K562 (cell line): ENCODE measurements at regions not wholly inside any gene's neighbourhood (a gene's known extent, or its start where the extent isn't known, plus 50 kb on each side); places are given as distances from the start of the nearest gene placed in this dataset.

Experiments
- ATAC-seq: fragments of 200-7000 bp; cut with Tn5 transposase; 3 replicates; pipeline ENCODE4 v1.9.1; 2020; ENCODE audit warnings: moderate library complexity
- BruUV-seq: library from RNA; stranded (reverse); fragments of 400-500 nt; replicated peaks from 2 replicates; lab custom pipeline; 2021; lab: Mats Ljungman, UMichigan
- CTCF ChIA-PET: fragments of 300-600 bp; formaldehyde crosslinking; extraction: SDS; loops from one replicate; lab custom pipeline; 2021; ENCODE audit warnings: low intra/inter-chr PET ratio; lab: Yijun Ruan, JAX
- POLR2A ChIA-PET: fragments of 300-600, 350-650 bp; sonication (Branson Sonifier 250); formaldehyde crosslinking; extraction: SDS; loops from one replicate; lab custom pipeline; 2021; ENCODE audit warnings: antibody characterized with exemption, inconsistent platforms; lab: Yijun Ruan, JAX
- DNase-seq, 4 experiments: peaks; one replicate each; pipeline versions ENCODE4 v3.0.0 to v3.0.0-alpha.2; 2011 to 2018; ENCODE audit warnings: low spot score in 3 of 4, mixed read lengths in 3 of 4; ENCODE audit errors: extremely low read depth in 1 of 4
- FAIRE-seq: peaks from 2 replicates; lab custom pipeline; 2011; peaks lifted over from hg19 to GRCh38; lab: Jason Lieb, UNC
- H2AFZ ChIP-seq: 2 replicates; pipeline ENCODE4 v1.6.0; 2011; ENCODE audit warnings: low read depth, low read length, control low read depth, inconsistent platforms
- H3K27ac ChIP-seq: fragments of 200-600 bp; 3 replicates; pipeline ENCODE4 v1.8.0; 2011; ENCODE audit warnings: low read depth, mild to moderate bottlenecking, control low read depth, inconsistent platforms, low read length, moderate library complexity, mixed read lengths; ENCODE audit errors: extremely low read depth
- H3K27me3 ChIP-seq, 2 experiments: fragments of 300-600 bp in 1 of 2; 2 replicates in 1 of 2; 3 replicates in 1 of 2; pipeline versions ENCODE4 v1.6.0 to v1.8.0; 2011; ENCODE audit warnings: inconsistent platforms in 2 of 2, low read length in 2 of 2, mild to moderate bottlenecking in 1 of 2, mixed read lengths in 1 of 2, moderate library complexity in 1 of 2; ENCODE audit not compliant: control insufficient read depth in 2 of 2, insufficient read depth in 2 of 2
- H3K36me3 ChIP-seq: fragments of 300-600 bp; 3 replicates; pipeline ENCODE4 v1.8.0; 2011; ENCODE audit warnings: mild to moderate bottlenecking, low read length, inconsistent platforms; ENCODE audit not compliant: control insufficient read depth, insufficient read depth
- H3K4me1 ChIP-seq, 2 experiments: fragments of 200-600 bp in 1 of 2; replicated peaks in 1 of 2; 2 replicates in 1 of 2; 3 replicates in 1 of 2; pipeline versions ENCODE4 v1.5.1 to v1.8.0; 2011; ENCODE audit warnings: inconsistent platforms in 2 of 2, low read length in 2 of 2, mild to moderate bottlenecking in 1 of 2, mixed read lengths in 1 of 2, moderate library complexity in 1 of 2; ENCODE audit not compliant: control insufficient read depth in 2 of 2, insufficient read depth in 2 of 2
- H3K4me2 ChIP-seq: 2 replicates; pipeline ENCODE4 v1.6.1; 2011; ENCODE audit warnings: low read length, control low read depth, inconsistent platforms, mixed read lengths; ENCODE audit not compliant: insufficient read depth
- H3K4me3 ChIP-seq: fragments of 200-600 bp; sonication (generic), shearing (Covaris generic); 2 replicates; pipeline ENCODE4 v1.5.1; 2016; ENCODE audit warnings: control low read depth, inconsistent platforms
- H3K79me2 ChIP-seq: fragments of 200-600 bp; 3 replicates; pipeline ENCODE4 v1.8.0; 2011; ENCODE audit warnings: low read length, inconsistent platforms; ENCODE audit not compliant: control insufficient read depth, insufficient read depth
- H3K9ac ChIP-seq, 2 experiments: 2 replicates each; pipeline versions ENCODE4 v1.6.0 to v1.6.1; 2011; ENCODE audit warnings: low read depth in 2 of 2, low read length in 2 of 2, control low read depth in 1 of 2, inconsistent platforms in 1 of 2, mild to moderate bottlenecking in 1 of 2, mixed read lengths in 1 of 2; ENCODE audit not compliant: insufficient read depth in 1 of 2
- H3K9me1 ChIP-seq: one replicate; pipeline ENCODE4 v1.6.0; 2011; ENCODE audit warnings: inconsistent platforms, mild to moderate bottlenecking, low read length, moderate library complexity; ENCODE audit not compliant: control insufficient read depth, insufficient read depth
- H3K9me3 ChIP-seq: replicated peaks from 2 replicates; pipeline ENCODE4 v1.5.1; 2011; ENCODE audit warnings: low read depth, low read length, inconsistent platforms; ENCODE audit not compliant: control insufficient read depth, insufficient read depth
- H4K20me1 ChIP-seq: replicated peaks from 2 replicates; pipeline ENCODE4 v1.6.1; 2011; ENCODE audit warnings: low read length, inconsistent platforms, mixed read lengths; ENCODE audit not compliant: control insufficient read depth, insufficient read depth
- BHLHE40 ChIP-seq: IDR thresholded peaks from 2 replicates; pipeline ENCODE4 v1.6.1; 2011; ENCODE audit warnings: low read length, improper control_type of control experiment
- CREB5 ChIP-seq: fragments of 250-450 bp; sonication (Bioruptor Pico); IDR thresholded peaks from 2 replicates; pipeline ENCODE4 v1.5.0; 2020; ENCODE audit warnings: mild to moderate bottlenecking
- ESRRA ChIP-seq: fragments of 450-650 bp; IDR thresholded peaks from 2 replicates; pipeline ENCODE4 v1.6.1; 2014; ENCODE audit warnings: low read depth, mild to moderate bottlenecking, moderate library complexity, borderline replicate concordance
- ETV6 ChIP-seq, 3 experiments: fragments of 150-350 bp in 1 of 3; sonication (generic) in 1 of 3; formaldehyde crosslinking in 1 of 3; IDR thresholded peaks; 2 replicates each; pipeline versions ENCODE4 v1.6.1 to v1.8.0; 2014 to 2022; ENCODE audit warnings: borderline replicate concordance in 2 of 3, low read depth in 2 of 3, antibody characterized with exemption in 1 of 3, low read length in 1 of 3, mild to moderate bottlenecking in 1 of 3, missing genetic modification reagents in 1 of 3
- HDAC2 ChIP-seq: fragments of 450-650 bp; IDR thresholded peaks from 2 replicates; pipeline ENCODE4 v1.6.1; 2016; ENCODE audit warnings: mild to moderate bottlenecking
- RCOR1 ChIP-seq, 2 experiments: IDR thresholded peaks; 2 replicates each; pipeline ENCODE4 v1.6.1; 2012; ENCODE audit warnings: low read depth in 2 of 2, low read length in 2 of 2, borderline replicate concordance in 1 of 2, improper control_type of control experiment in 1 of 2
- TFE3 ChIP-seq: fragments of 450-650 bp; formaldehyde crosslinking; IDR thresholded peaks from 2 replicates; pipeline ENCODE4 v1.4.0; 2020; ENCODE audit warnings: mild to moderate bottlenecking, mixed read lengths
- ZKSCAN3 ChIP-seq: fragments of 250-450 bp; sonication (Bioruptor Pico); IDR thresholded peaks from 2 replicates; pipeline ENCODE4 v1.4.0; 2020
- WGBS: fragments of 100-300 bp; shearing (Covaris generic); methylation state at CpG from one replicate; pipeline ENCODE4 v1.1.6; 2016; ENCODE audit warnings: low coverage, mixed read lengths; ENCODE audit not compliant: insufficient coverage; ENCODE audit errors: missing lambda C conversion rate; 5-methylcytosine and 5-hydroxymethylcytosine counted together
- in situ Hi-C: fragments of 300-500 bp; cut with MboI; formaldehyde crosslinking; loops from 4 replicates; pipeline ENCODE4 v1.15.0; 2018; ENCODE audit warnings: inconsistent platforms, mixed read lengths
- intact Hi-C: fragments of 100-400 bp; cut with micrococcal nuclease; formaldehyde crosslinking; loops from 2 replicates; pipeline ENCODE4 v1.14.2; 2022

GRCh38 chr2:12035029-12035720 is 288.7 kb downstream of the LPIN1 start:
- Histone ChIP-seq H3K9ac (no peak overlapping the region), H3K27ac (no peak overlapping the region), H3K4me3 (no peak overlapping the region), H2AFZ (0 out of 2 replicates have a peak overlapping the region, but pooled peaks have one; percentile 4), H3K4me2 (no peak overlapping the region), H3K4me1 (peaks cover 0 to 8% of the 10 kb centered on the region in 2 experiments; a peak in 1 of 5 replicates), H4K20me1 (no peaks in the 10 kb centered on the region), H3K36me3 (no peaks in the 10 kb centered on the region), H3K27me3 (no peaks in the 10 kb centered on the region), H3K79me2 (no peaks in the 10 kb centered on the region), H3K9me1 (no peaks in the 10 kb centered on the region), H3K9me3 (no peaks in the 10 kb centered on the region)
- CTCF ChIA-PET: no interaction called here
- WGBS: 64% methylated on average over 11 of the region's 11 CpGs
- in situ Hi-C loops: no loop called here
- ATAC-seq (no peak), FAIRE-seq (peak; percentile 56), DNase-seq (no peak)
- BruUV-seq: no TSS peak
- TF ChIP-seq RCOR1 (IDR thresholded peaks at IDR 0.05; ENCODE audit: borderline replicate concordance in 1 of 2, low read depth in 2 of 2, low read length in 2 of 2) (no peak), ESRRA (no peak), BHLHE40 (peak; percentile 23; the same call in 1 of the 2 replicates), CREB5 (CRISPR knock-in tag) (no peak), TFE3 (CRISPR knock-in tag) (peak; percentile 11; the same call in 1 of the 2 replicates), ETV6 (IDR thresholded peaks at IDR 0.05; ENCODE audit: borderline replicate concordance in 1 of 2, low read depth in 2 of 2, low read length in 1 of 2) (no peak), ETV6 (CRISPR knock-in tag; IDR thresholded peaks at IDR 0.05; ENCODE audit: borderline replicate concordance) (no peak), ZKSCAN3 (no peak), HDAC2 (no peak)
- intact Hi-C loops: no loop called here
- POLR2A ChIA-PET: interaction anchor here (1.3 kb wide), 1 partner anchor 29 kb away, joined by 5 read pairs; no protein-coding TSS in a partner anchor
